ENCODE measurements at regions not wholly inside any gene's neighbourhood (a gene's known extent, or its start where the extent isn't known, plus 50 kb on each side); places are given as distances from the start of the nearest gene placed in this dataset.
"Not testable (repeated sequence)": the region's sequence is repeated elsewhere in the genome, so short reads cannot be mapped to it uniquely, and the experiment has no call there.

DNA sequence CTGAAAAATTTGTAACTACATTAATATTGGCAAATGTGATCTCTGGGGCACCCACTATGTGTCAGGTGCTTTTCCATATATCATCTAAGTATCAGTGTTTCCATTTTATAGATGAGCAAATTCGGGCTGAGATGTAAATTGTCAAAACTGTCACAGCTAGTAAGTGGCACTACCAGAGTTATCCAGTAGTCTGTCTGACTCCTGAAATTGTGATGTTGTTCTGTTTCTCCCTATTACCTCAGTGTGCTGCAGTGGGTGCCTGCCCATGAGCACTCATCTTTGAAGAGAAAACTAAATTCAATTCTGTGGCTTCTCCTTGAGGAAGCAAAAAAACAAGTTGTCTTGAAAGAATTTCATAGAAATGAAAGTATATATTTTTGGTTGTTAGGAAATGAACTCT lies 467.4 kb upstream of the FANCL start:
- H3K9me3 ChIP-seq (ENCODE audit: control insufficient read depth, low read length), result no peaks in the 10 kb centered on the region
- no peak overlapping the region for H3K4me3 ChIP-seq (ENCODE audit: low read length)
- no peak for DNase-seq
- no peaks in the 10 kb centered on the region for H3K4me1 ChIP-seq (ENCODE audit: control insufficient read depth, insufficient read depth, low read length)
- 72% methylated on average over 1 of the region's 1 CpG for WGBS
- H3K27ac ChIP-seq (ENCODE audit: low read length), result no peak overlapping the region
- intact Hi-C loops (cut with DNase I), result no loop called here
- ATAC-seq, result no peak
- no peaks in the 10 kb centered on the region for H3K27me3 ChIP-seq (ENCODE audit: control insufficient read depth, insufficient read depth)

GRCh38 chr2:58702302-58702885 lies 461.3 kb upstream of the FANCL start:
- no peaks in the 10 kb centered on the region for H3K27me3 ChIP-seq (ENCODE audit: control insufficient read depth, insufficient read depth)
- no peak overlapping the region for H3K27ac ChIP-seq (ENCODE audit: low read length)
- no peak overlapping the region for H3K4me3 ChIP-seq (ENCODE audit: low read length)
- 45% methylated on average over 2 of the region's 2 CpGs for WGBS
- no peaks in the 10 kb centered on the region for H3K4me1 ChIP-seq (ENCODE audit: control insufficient read depth, insufficient read depth, low read length)
- no peaks in the 10 kb centered on the region for H3K9me3 ChIP-seq (ENCODE audit: control insufficient read depth, low read length)
- ATAC-seq, result no peak
- intact Hi-C loops (cut with DNase I), result no loop called here
- DNase-seq, result no peak

DNA sequence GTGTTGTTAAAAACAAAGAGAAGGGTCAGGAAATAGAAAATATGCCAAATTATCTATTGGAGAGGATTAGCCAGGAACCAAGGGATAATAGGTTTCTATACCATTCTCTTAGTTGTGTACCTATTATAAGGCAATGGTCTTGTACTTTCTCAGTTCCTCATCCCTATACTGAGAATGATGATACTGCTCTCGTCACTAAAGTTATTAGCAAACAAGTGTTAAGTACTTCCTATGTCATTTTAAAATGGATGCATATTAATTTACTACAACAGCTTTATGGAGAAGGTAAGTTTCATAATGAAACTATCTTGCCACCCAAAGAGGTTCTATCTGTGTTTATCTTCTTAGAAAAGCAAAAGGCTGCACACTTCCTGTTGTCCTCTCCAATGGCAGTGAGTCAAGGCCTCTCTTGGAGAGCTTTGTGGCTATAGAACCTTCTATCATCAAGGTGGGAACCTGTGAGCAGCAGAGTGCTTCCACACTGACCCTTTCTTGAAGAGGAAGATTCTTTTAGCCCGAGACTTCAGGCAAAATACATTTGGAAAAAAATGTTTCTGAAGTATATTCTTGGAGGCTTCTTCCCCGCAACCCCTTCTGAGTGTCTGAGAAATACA lies 460.7 kb upstream of the FANCL start:
- intact Hi-C loops (cut with DNase I), result no loop called here
- no peak for ATAC-seq
- 74% methylated on average over 3 of the region's 3 CpGs for WGBS
- Histone ChIP-seq H3K4me1 (ENCODE audit: control insufficient read depth, insufficient read depth, low read length) (no peaks in the 10 kb centered on the region), H3K4me3 (ENCODE audit: low read length) (no peak overlapping the region), H3K9me3 (ENCODE audit: control insufficient read depth, low read length) (no peaks in the 10 kb centered on the region), H3K27ac (ENCODE audit: low read length) (no peak overlapping the region), H3K27me3 (ENCODE audit: control insufficient read depth, insufficient read depth) (no peaks in the 10 kb centered on the region)
- DNase-seq, result no peak

DNA sequence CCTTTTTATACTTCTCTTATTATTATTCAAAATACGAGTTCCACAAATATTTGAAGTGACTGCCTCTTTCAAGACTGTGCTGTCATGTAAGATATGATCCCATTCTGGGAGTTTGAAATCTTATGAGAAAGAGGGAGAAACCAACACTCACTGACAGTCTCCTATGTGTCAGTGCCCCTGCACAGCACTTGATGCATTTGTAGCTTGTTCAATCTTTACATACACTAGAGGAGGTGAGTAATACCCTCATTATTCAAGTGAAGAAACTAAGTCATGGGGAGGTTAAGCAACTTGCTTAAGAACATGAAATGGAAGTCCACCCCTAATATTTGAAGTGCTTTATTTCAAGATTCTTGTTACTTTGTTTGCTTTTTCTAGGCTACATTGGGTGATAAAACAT lies 459.5 kb upstream of the FANCL start:
- Histone ChIP-seq H3K27ac (ENCODE audit: low read length) (no peak overlapping the region), H3K27me3 (ENCODE audit: control insufficient read depth, insufficient read depth) (no peaks in the 10 kb centered on the region), H3K4me1 (ENCODE audit: control insufficient read depth, insufficient read depth, low read length) (no peaks in the 10 kb centered on the region), H3K4me3 (ENCODE audit: low read length) (no peak overlapping the region), H3K9me3 (ENCODE audit: control insufficient read depth, low read length) (no peaks in the 10 kb centered on the region)
- ATAC-seq, result no peak
- DNase-seq, result no peak
- 57% methylated on average over 1 of the region's 1 CpG for WGBS
- intact Hi-C loops (cut with DNase I), result no loop called here

- ATAC-seq, result no peak
- Histone ChIP-seq H3K4me1 (ENCODE audit: control insufficient read depth, insufficient read depth, low read length) (no peaks in the 10 kb centered on the region), H3K27ac (ENCODE audit: low read length) (no peak overlapping the region), H3K27me3 (ENCODE audit: control insufficient read depth, insufficient read depth) (no peaks in the 10 kb centered on the region), H3K4me3 (ENCODE audit: low read length) (no peak overlapping the region), H3K9me3 (ENCODE audit: control insufficient read depth, low read length) (no peaks in the 10 kb centered on the region)
- 67% methylated on average over 3 of the region's 3 CpGs for WGBS
- intact Hi-C loops (cut with DNase I), result no loop called here
- no peak for DNase-seq
Observed at GRCh38 chr2:58699411-58699810, 458.3 kb upstream of the FANCL start.

GRCh38 chr2:58698620-58699019 lies 457.5 kb upstream of the FANCL start:
- no peak overlapping the region for H3K27ac ChIP-seq (ENCODE audit: low read length)
- no peaks in the 10 kb centered on the region for H3K27me3 ChIP-seq (ENCODE audit: control insufficient read depth, insufficient read depth)
- DNase-seq (no peak), ATAC-seq (no peak)
- H3K4me1 ChIP-seq (ENCODE audit: control insufficient read depth, insufficient read depth, low read length), result no peaks in the 10 kb centered on the region
- no peaks in the 10 kb centered on the region for H3K9me3 ChIP-seq (ENCODE audit: control insufficient read depth, low read length)
- WGBS, result 70% methylated on average over 4 of the region's 4 CpGs
- H3K4me3 ChIP-seq (ENCODE audit: low read length), result no peak overlapping the region
- intact Hi-C loops (cut with DNase I), result no loop called here

DNA sequence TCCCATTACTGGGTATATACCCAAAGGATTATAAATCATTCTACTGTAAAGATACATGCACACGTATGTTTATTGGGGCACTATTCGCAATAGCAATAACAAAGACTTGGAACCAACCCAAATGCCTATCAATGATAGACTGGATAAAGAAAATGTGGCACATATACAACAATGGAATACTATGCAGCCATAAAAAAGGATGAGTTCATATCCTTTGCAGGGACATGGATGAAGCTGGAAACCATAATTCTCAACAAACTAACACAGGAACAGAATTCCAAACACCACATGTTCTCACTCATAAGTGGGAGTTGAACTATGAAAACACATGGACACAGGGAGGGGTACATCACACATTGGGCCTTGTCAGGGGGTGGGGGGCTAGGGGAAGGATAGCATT lies 453.0 kb upstream of the FANCL start:
- intact Hi-C loops (cut with DNase I); H3K9me3 ChIP-seq (ENCODE audit: control insufficient read depth, low read length); H3K4me1 ChIP-seq (ENCODE audit: control insufficient read depth, insufficient read depth, low read length); ATAC-seq; DNase-seq; H3K27ac ChIP-seq (ENCODE audit: low read length); H3K4me3 ChIP-seq (ENCODE audit: low read length); H3K27me3 ChIP-seq (ENCODE audit: control insufficient read depth, insufficient read depth): not testable (repeated sequence)
- 70% methylated on average over 2 of the region's 2 CpGs for WGBS

DNA sequence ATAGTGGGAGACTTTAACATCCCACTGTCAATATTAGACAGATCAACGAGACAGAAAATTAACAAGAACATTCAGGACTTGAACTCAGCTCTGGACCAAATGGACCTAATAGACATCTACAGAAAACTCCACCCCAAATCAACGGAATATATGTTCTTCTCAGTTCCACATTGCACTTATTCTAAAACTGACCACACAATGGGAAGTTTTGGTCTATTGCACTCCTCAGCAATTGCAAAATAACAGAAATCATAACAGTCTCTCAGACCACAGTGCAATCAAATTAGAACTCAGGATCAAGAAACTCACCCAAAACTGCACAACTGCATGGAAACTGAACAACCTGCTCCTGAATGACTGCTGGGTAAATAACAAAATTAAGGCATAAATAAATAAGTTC lies 449.9 kb upstream of the FANCL start:
- H3K27me3 ChIP-seq (ENCODE audit: control insufficient read depth, insufficient read depth); ATAC-seq; H3K4me1 ChIP-seq (ENCODE audit: control insufficient read depth, insufficient read depth, low read length); H3K4me3 ChIP-seq (ENCODE audit: low read length); H3K9me3 ChIP-seq (ENCODE audit: control insufficient read depth, low read length); intact Hi-C loops (cut with DNase I); DNase-seq; H3K27ac ChIP-seq (ENCODE audit: low read length): not testable (repeated sequence)
- 59% methylated on average over 2 of the region's 2 CpGs for WGBS

DNA sequence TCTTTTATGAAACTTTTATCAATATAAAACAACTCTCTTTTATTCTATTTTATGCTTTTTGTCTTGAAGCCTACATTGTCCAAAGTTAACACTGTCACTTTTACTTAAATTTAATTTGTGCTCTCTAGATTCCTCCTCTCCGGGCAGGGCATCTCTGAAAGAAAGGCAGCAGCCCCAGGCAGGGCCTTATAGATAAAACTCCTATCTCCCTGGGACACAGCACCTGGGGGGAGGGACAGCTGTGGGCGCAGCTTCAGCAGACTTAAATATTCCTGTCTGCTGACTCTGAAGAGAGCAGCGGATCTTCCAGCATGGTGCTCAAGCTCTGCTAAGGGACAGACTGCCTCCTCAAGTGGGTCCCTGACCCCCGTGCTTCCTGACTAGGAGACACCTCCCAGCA lies 447.7 kb upstream of the FANCL start:
- Histone ChIP-seq H3K27ac (ENCODE audit: low read length) (no peak overlapping the region), H3K4me3 (ENCODE audit: low read length) (no peak overlapping the region), H3K4me1 (ENCODE audit: control insufficient read depth, insufficient read depth, low read length) (no peaks in the 10 kb centered on the region), H3K27me3 (ENCODE audit: control insufficient read depth, insufficient read depth) (no peaks in the 10 kb centered on the region), H3K9me3 (ENCODE audit: control insufficient read depth, low read length) (no peaks in the 10 kb centered on the region)
- ATAC-seq, result no peak
- intact Hi-C loops (cut with DNase I), result no loop called here
- WGBS, result 39% methylated on average over 4 of the region's 4 CpGs
- DNase-seq, result no peak

DNA sequence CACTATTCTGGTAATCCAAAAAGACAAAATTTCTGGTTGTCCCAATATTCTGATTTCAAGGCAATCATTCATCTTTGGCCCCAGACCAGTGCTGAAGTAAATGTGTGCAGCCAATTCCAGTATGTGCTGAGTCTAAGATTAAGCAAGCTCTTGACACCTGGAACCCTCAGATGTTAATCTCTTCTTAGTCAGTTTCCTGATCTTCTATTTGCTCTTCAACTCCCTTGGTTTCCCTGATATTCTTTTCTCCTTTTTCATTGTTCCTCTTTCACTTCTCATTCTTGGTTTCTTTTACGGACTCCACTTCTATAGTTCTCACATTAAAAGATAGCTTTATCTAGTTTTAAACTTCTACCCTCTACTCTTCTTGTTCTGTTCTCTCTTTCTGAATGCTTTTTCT lies 445.7 kb upstream of the FANCL start:
- WGBS, result 30% methylated on average over 1 of the region's 1 CpG
- no peaks in the 10 kb centered on the region for H3K9me3 ChIP-seq (ENCODE audit: control insufficient read depth, low read length)
- no peak overlapping the region for H3K27ac ChIP-seq (ENCODE audit: low read length)
- H3K4me3 ChIP-seq (ENCODE audit: low read length), result no peak overlapping the region
- intact Hi-C loops (cut with DNase I), result no loop called here
- ATAC-seq, result no peak
- H3K27me3 ChIP-seq (ENCODE audit: control insufficient read depth, insufficient read depth), result no peaks in the 10 kb centered on the region
- H3K4me1 ChIP-seq (ENCODE audit: control insufficient read depth, insufficient read depth, low read length), result no peaks in the 10 kb centered on the region
- DNase-seq, result no peak

GRCh38 chr2:58680755-58681310 lies 439.7 kb upstream of the FANCL start:
- Histone ChIP-seq H3K27me3 (ENCODE audit: control insufficient read depth, insufficient read depth) (no peaks in the 10 kb centered on the region), H3K4me3 (ENCODE audit: low read length) (no peak overlapping the region), H3K27ac (ENCODE audit: low read length) (no peak overlapping the region), H3K9me3 (ENCODE audit: control insufficient read depth, low read length) (no peaks in the 10 kb centered on the region), H3K4me1 (ENCODE audit: control insufficient read depth, insufficient read depth, low read length) (no peaks in the 10 kb centered on the region)
- WGBS, result 98% methylated on average over 1 of the region's 1 CpG
- intact Hi-C loops (cut with DNase I), result no loop called here
- ATAC-seq (no peak), DNase-seq (no peak)

GRCh38 chr2:58677748-58678147 lies 436.6 kb upstream of the FANCL start:
- no peak overlapping the region for H3K4me3 ChIP-seq (ENCODE audit: low read length)
- 68% methylated on average over 3 of the region's 3 CpGs for WGBS
- H3K9me3 ChIP-seq (ENCODE audit: control insufficient read depth, low read length), result no peaks in the 10 kb centered on the region
- H3K27me3 ChIP-seq (ENCODE audit: control insufficient read depth, insufficient read depth), result no peaks in the 10 kb centered on the region
- DNase-seq (no peak), ATAC-seq (no peak)
- H3K4me1 ChIP-seq (ENCODE audit: control insufficient read depth, insufficient read depth, low read length), result no peaks in the 10 kb centered on the region
- no peak overlapping the region for H3K27ac ChIP-seq (ENCODE audit: low read length)
- intact Hi-C loops (cut with DNase I), result no loop called here
